GM10266 (cell line): ENCODE measurements at regions not wholly inside any gene's neighbourhood (a gene's known extent, or its start where the extent isn't known, plus 50 kb on each side); places are given as distances from the start of the nearest gene placed in this dataset.

Experiments
- DNase-seq: peaks from one replicate; pipeline ENCODE4 v3.0.0; 2012; ENCODE audit errors: extremely low spot score
- CTCF ChIP-seq: IDR thresholded peaks from 2 replicates; pipeline ENCODE4 v1.5.1; 2012; ENCODE audit warnings: mild to moderate bottlenecking, low read depth; ENCODE audit not compliant: control insufficient read depth, insufficient read depth; ENCODE audit errors: missing control alignments

- DNase-seq, result no peak
Measured at GRCh38 chr15:77710637-77711036, 77.9 kb upstream of the LINGO1 start.

DNA sequence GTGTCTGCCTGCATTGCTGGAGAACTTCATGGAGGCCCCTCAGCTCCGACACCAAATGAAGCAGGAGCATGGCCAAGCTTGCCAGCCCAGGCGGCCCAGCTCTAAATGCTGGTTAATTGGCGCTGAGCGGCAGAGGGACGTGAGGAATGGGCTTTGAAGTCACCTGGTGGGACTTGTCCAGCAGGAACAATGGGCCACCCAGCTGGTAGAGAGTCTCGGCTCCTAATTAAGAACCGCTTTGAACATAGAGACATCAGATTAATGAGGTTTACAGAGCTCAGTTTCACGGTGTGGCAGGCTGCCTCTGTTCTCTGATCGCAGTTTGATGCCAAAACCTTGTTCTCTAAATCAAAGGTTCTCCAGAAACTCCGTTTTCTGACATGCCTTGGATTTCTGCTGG lies 77.5 kb upstream of the LINGO1 start:
- TF ChIP-seq CTCF, result no peak
- no peak for DNase-seq

More at GRCh38 chr15:77710637-77711036, 77.9 kb upstream of the LINGO1 start:
- no peak for TF ChIP-seq CTCF

GRCh38 chr15:77709135-77709886 lies 76.6 kb upstream of the LINGO1 start:
- TF ChIP-seq CTCF, result no peak
- DNase-seq, result no peak

- TF ChIP-seq CTCF, result no peak
- DNase-seq, result no peak
Measured at GRCh38 chr15:77706482-77707244, 74.0 kb upstream of the LINGO1 start.

GRCh38 chr15:77702211-77702957 lies 69.7 kb upstream of the LINGO1 start:
- DNase-seq, result peak; percentile 60
- TF ChIP-seq CTCF, result no peak

GRCh38 chr15:77698481-77698880 lies 65.8 kb upstream of the LINGO1 start:
- no peak for TF ChIP-seq CTCF
- no peak for DNase-seq
